Erythroblast (primary cell): ENCODE measurements at regions not wholly inside any gene's neighbourhood (a gene's known extent, or its start where the extent isn't known, plus 50 kb on each side); places are given as distances from the start of the nearest gene placed in this dataset.

Experiments used
- DNase-seq, 2 experiments: peaks; one replicate each; lab custom pipeline; 2025; lab: John Stamatoyannopoulos, UW
- GATA1 ChIP-seq: IDR thresholded peaks from 2 replicates; pipeline ENCODE4 v1.6.1; 2011; ENCODE audit warnings: low read depth, mild to moderate bottlenecking, control low read depth, low read length, moderate library complexity
- POLR2A ChIP-seq: IDR thresholded peaks from 2 replicates; pipeline ENCODE4 v1.6.1; 2011; ENCODE audit warnings: mild to moderate bottlenecking, low read length

- TF ChIP-seq POLR2A (no peak), GATA1 (no peak)
- DNase-seq: no peak
These were observed 135.1 kb upstream of the PACRGL start for GRCh38 chr4:20565075-20565721.

GRCh38 chr4:20570981-20571715 lies 129.1 kb upstream of the PACRGL start:
- DNase-seq: no peak
- TF ChIP-seq POLR2A (no peak), GATA1 (no peak)

GRCh38 chr4:20572976-20573375 lies 127.3 kb upstream of the PACRGL start:
- DNase-seq: no peak
- no peak for TF ChIP-seq GATA1
- no peak for TF ChIP-seq POLR2A

GRCh38 chr4:20574986-20575385 lies 125.3 kb upstream of the PACRGL start:
- DNase-seq: no peak

GRCh38 chr4:20575486-20575885 lies 124.8 kb upstream of the PACRGL start:
- DNase-seq: no peak
- TF ChIP-seq POLR2A (no peak), GATA1 (no peak)

More at GRCh38 chr4:20574986-20575385, 125.3 kb upstream of the PACRGL start:
- TF ChIP-seq GATA1 (no peak), POLR2A (no peak)

GRCh38 chr4:20576861-20577260 lies 123.4 kb upstream of the PACRGL start:
- no peak for TF ChIP-seq GATA1
- TF ChIP-seq POLR2A: no peak
- no peak for DNase-seq

GRCh38 chr4:20577702-20578101 lies 122.6 kb upstream of the PACRGL start:
- TF ChIP-seq GATA1 (no peak), POLR2A (no peak)
- no peak for DNase-seq

- DNase-seq: no peak
- no peak for TF ChIP-seq POLR2A
- TF ChIP-seq GATA1: no peak
These were observed 119.4 kb upstream of the PACRGL start for GRCh38 chr4:20580907-20581306.

- no peak for DNase-seq
- TF ChIP-seq POLR2A (no peak), GATA1 (no peak)
These were observed 110.8 kb upstream of the PACRGL start for GRCh38 chr4:20589436-20589835.

GRCh38 chr4:20590849-20591248 lies 109.4 kb upstream of the PACRGL start:
- no peak for DNase-seq
- TF ChIP-seq POLR2A (no peak), GATA1 (no peak)

GRCh38 chr4:20591571-20591970 lies 108.7 kb upstream of the PACRGL start:
- TF ChIP-seq POLR2A (no peak), GATA1 (no peak)
- no peak for DNase-seq

GRCh38 chr4:20592013-20592412 lies 108.2 kb upstream of the PACRGL start:
- TF ChIP-seq POLR2A: no peak
- no peak for TF ChIP-seq GATA1
- DNase-seq: no peak

GRCh38 chr4:20592663-20593062 lies 107.6 kb upstream of the PACRGL start:
- no peak for DNase-seq
- TF ChIP-seq GATA1 (no peak), POLR2A (no peak)

- no peak for DNase-seq
- TF ChIP-seq GATA1: no peak
- TF ChIP-seq POLR2A: no peak
These were observed 101.6 kb upstream of the PACRGL start for GRCh38 chr4:20598626-20599025.
